HEK293 (cell line): ENCODE measurements at regions not wholly inside any gene's neighbourhood (a gene's known extent, or its start where the extent isn't known, plus 50 kb on each side); places are given as distances from the start of the nearest gene placed in this dataset.

Experiments
- CTCF ChIA-PET: fragments of 350-600 bp; formaldehyde crosslinking; extraction: SDS; loops from one replicate; lab custom pipeline; 2021; ENCODE audit warnings: antibody characterized with exemption; lab: Yijun Ruan, JAX
- POLR2A ChIA-PET: fragments of 300-600 bp; formaldehyde crosslinking; extraction: SDS; loops from one replicate; lab custom pipeline; 2020; ENCODE audit warnings: antibody characterized with exemption, inconsistent platforms; lab: Yijun Ruan, JAX
- H3K27ac ChIP-seq: fragments of 200-500 bp; sonication (Bioruptor generic); 2 replicates; pipeline ENCODE4 v1.5.1; 2014; ENCODE audit warnings: low read depth, low read length, control low read depth, inconsistent platforms; ENCODE audit errors: extremely low read depth
- H3K36me3 ChIP-seq, 2 experiments: fragments of 200-500 bp in 1 of 2; sonication (Bioruptor generic) in 1 of 2; 1 replicate in 1 of 2; 2 replicates in 1 of 2; pipeline ENCODE4 v1.5.1; 2014 to 2017; ENCODE audit warnings: inconsistent platforms in 2 of 2, low read length in 2 of 2; ENCODE audit not compliant: control insufficient read depth in 2 of 2, insufficient read depth in 1 of 2
- H3K4me1 ChIP-seq: fragments of 200-500 bp; sonication (Bioruptor generic); 2 replicates; pipeline ENCODE4 v1.5.1; 2014; ENCODE audit warnings: mild to moderate bottlenecking, low read length, inconsistent platforms; ENCODE audit not compliant: control insufficient read depth, insufficient read depth
- H3K4me3 ChIP-seq: 2 replicates; pipeline ENCODE4 v1.5.1; 2011; ENCODE audit warnings: low read depth, mild to moderate bottlenecking, control low read depth, low read length, moderate library complexity
- H3K9me3 ChIP-seq: fragments of 200-500 bp; sonication (Bioruptor generic); 2 replicates; pipeline ENCODE4 v1.5.1; 2014; ENCODE audit warnings: low read depth, low read length, inconsistent platforms; ENCODE audit not compliant: control insufficient read depth, insufficient read depth
- GLIS1 ChIP-seq: fragments of 450-650 bp; formaldehyde crosslinking; IDR thresholded peaks from 2 replicates; pipeline ENCODE4 v1.5.1; 2016; ENCODE audit warnings: missing biosample characterization, missing genetic modification characterization
- KLF10 ChIP-seq: fragments of 450-650 bp; IDR thresholded peaks from 2 replicates; pipeline ENCODE4 v1.5.1; 2018; ENCODE audit warnings: missing biosample characterization, mild to moderate bottlenecking, missing genetic modification characterization
- SCRT2 ChIP-seq: fragments of 450-650 bp; formaldehyde crosslinking; IDR thresholded peaks from 2 replicates; pipeline ENCODE4 v1.5.1; 2016; ENCODE audit warnings: missing biosample characterization, missing genetic modification characterization
- YY1 ChIP-seq: fragments of 450-650 bp; formaldehyde crosslinking; IDR thresholded peaks from 2 replicates; pipeline ENCODE4 v1.5.1; 2018; ENCODE audit warnings: missing biosample characterization, missing genetic modification characterization
- ZBTB8A ChIP-seq: fragments of 450-650 bp; formaldehyde crosslinking; IDR thresholded peaks from 2 replicates; pipeline ENCODE4 v1.5.1; 2016; ENCODE audit warnings: missing biosample characterization, missing genetic modification characterization
- ZFP41 ChIP-seq: fragments of 450-650 bp; formaldehyde crosslinking; IDR thresholded peaks from 2 replicates; pipeline ENCODE4 v1.5.1; 2016; ENCODE audit warnings: missing biosample characterization, missing genetic modification characterization, borderline replicate concordance
- ZFP69B ChIP-seq: fragments of 450-650 bp; formaldehyde crosslinking; IDR thresholded peaks from 2 replicates; pipeline ENCODE4 v1.5.1; 2016; ENCODE audit warnings: missing biosample characterization, missing genetic modification characterization
- ZNF121 ChIP-seq: fragments of 450-650 bp; formaldehyde crosslinking; IDR thresholded peaks from 2 replicates; pipeline ENCODE4 v1.5.1; 2016; ENCODE audit warnings: missing biosample characterization, missing genetic modification characterization
- ZNF133 ChIP-seq: fragments of 450-650 bp; formaldehyde crosslinking; IDR thresholded peaks from 2 replicates; pipeline ENCODE4 v1.5.1; 2016; ENCODE audit warnings: missing biosample characterization, missing genetic modification characterization
- ZNF140 ChIP-seq: fragments of 450-650 bp; formaldehyde crosslinking; IDR thresholded peaks from 2 replicates; pipeline ENCODE4 v1.5.1; 2016; ENCODE audit warnings: missing biosample characterization, missing genetic modification characterization
- ZNF146 ChIP-seq: fragments of 450-650 bp; formaldehyde crosslinking; IDR thresholded peaks from 2 replicates; pipeline ENCODE4 v1.5.1; 2016; ENCODE audit warnings: missing biosample characterization, missing genetic modification characterization
- ZNF24 ChIP-seq: fragments of 450-650 bp; formaldehyde crosslinking; IDR thresholded peaks from 2 replicates; pipeline ENCODE4 v1.5.1; 2016; ENCODE audit warnings: missing biosample characterization, missing genetic modification characterization
- ZNF366 ChIP-seq: fragments of 450-650 bp; formaldehyde crosslinking; conservative IDR thresholded peaks from 2 replicates; pipeline ENCODE4 v1.5.1; 2016; ENCODE audit warnings: missing biosample characterization, missing genetic modification characterization
- ZNF423 ChIP-seq: fragments of 450-650 bp; formaldehyde crosslinking; IDR thresholded peaks from 2 replicates; pipeline ENCODE4 v1.5.1; 2016; ENCODE audit warnings: missing biosample characterization, missing genetic modification characterization
- ZNF48 ChIP-seq: fragments of 450-650 bp; formaldehyde crosslinking; IDR thresholded peaks from 2 replicates; pipeline ENCODE4 v1.5.1; 2016; ENCODE audit warnings: missing biosample characterization, missing genetic modification characterization
- ZNF585B ChIP-seq: fragments of 450-650 bp; formaldehyde crosslinking; IDR thresholded peaks from 2 replicates; pipeline ENCODE4 v1.5.1; 2016; ENCODE audit warnings: missing biosample characterization, missing genetic modification characterization
- ZNF596 ChIP-seq: fragments of 450-650 bp; IDR thresholded peaks from 2 replicates; pipeline ENCODE4 v1.5.0; 2018; ENCODE audit warnings: missing biosample characterization, mild to moderate bottlenecking, missing genetic modification characterization, moderate library complexity
- ZNF654 ChIP-seq: fragments of 450-650 bp; formaldehyde crosslinking; IDR thresholded peaks from 2 replicates; pipeline ENCODE4 v1.5.1; 2016; ENCODE audit warnings: low read depth, missing biosample characterization, missing genetic modification characterization
- ZNF785 ChIP-seq: fragments of 450-650 bp; formaldehyde crosslinking; IDR thresholded peaks from 2 replicates; pipeline ENCODE4 v1.5.1; 2016; ENCODE audit warnings: missing biosample characterization, missing genetic modification characterization
- ZNF830 ChIP-seq: fragments of 450-650 bp; IDR thresholded peaks from 2 replicates; pipeline ENCODE4 v1.5.0; 2018; ENCODE audit warnings: missing biosample characterization, missing genetic modification characterization, low read depth, mild to moderate bottlenecking, moderate library complexity
- ZXDB ChIP-seq: fragments of 450-650 bp; formaldehyde crosslinking; IDR thresholded peaks from 2 replicates; pipeline ENCODE4 v1.5.1; 2016; ENCODE audit warnings: missing biosample characterization, missing genetic modification characterization
- TF ChIP-seq, protein P1 (sequence below): fragments of 450-650 bp; formaldehyde crosslinking; IDR thresholded peaks from 2 replicates; pipeline ENCODE4 v1.5.1; 2016; ENCODE audit warnings: missing biosample characterization, missing genetic modification characterization
- TF ChIP-seq, protein P2 (sequence below): fragments of 450-650 bp; IDR thresholded peaks from 2 replicates; pipeline ENCODE4 v1.5.1; 2018; ENCODE audit warnings: missing biosample characterization, mild to moderate bottlenecking, missing genetic modification characterization
- TF ChIP-seq, protein P3 (sequence below): fragments of 450-650 bp; formaldehyde crosslinking; IDR thresholded peaks from 2 replicates; pipeline ENCODE4 v1.5.1; 2017; ENCODE audit warnings: missing biosample characterization, mild to moderate bottlenecking, missing genetic modification characterization, moderate library complexity
- TF ChIP-seq, protein P4 (sequence below): IDR thresholded peaks from 2 replicates; pipeline ENCODE4 v1.6.1; 2011; ENCODE audit warnings: mild to moderate bottlenecking, low read depth, low read length, borderline replicate concordance
- TF ChIP-seq, protein P5 (sequence below): fragments of 450-650 bp; formaldehyde crosslinking; IDR thresholded peaks from 2 replicates; pipeline ENCODE4 v1.5.1; 2017; ENCODE audit warnings: missing biosample characterization, missing genetic modification characterization

DNA sequence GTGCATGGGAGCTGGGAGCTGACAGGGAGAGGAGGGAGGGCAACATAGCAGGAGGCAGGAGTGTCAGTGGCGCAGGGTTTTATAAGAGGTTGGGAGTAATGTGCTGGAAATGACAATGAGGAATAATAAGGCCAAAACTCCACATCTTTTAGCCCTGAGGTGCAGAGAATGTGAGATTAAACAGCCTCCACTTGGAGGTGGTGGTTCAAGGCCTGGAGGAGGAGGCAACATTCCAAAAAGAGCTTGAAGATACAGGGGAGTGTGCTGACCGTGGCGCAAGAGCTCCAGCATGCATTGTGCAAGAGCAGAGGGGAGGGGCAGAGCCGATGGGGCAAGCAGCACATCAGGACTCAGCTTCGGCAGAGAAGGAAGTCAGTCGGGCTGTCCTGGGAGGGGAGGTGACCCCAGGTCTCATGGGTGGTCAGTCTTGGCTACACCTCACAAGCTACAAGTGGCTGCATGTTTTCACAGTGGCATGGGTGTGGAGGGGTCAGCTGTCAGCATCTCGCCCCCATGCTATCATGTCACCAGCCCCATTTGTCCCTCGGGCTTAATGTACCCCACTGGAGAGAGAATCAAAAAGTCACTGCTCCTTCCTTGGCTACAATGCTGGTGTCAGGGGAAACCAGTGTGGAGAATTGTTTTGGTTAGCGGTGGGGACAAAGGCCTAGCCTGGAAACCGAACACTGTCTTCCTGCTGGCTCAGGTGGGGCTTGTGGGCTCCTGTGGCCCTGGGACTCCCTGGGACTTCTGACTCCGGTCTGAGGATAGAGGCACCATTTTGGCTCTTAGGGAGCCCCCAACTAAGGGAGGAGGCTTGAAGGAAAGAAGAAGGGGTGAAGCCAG, 208.0 kb downstream of the ZFP36L2 start:
- H3K9me3 ChIP-seq, result no peaks in the 10 kb centered on the region
- no peaks in the 10 kb centered on the region for H3K36me3 ChIP-seq
- POLR2A ChIA-PET, result no interaction called here
- H3K4me3 ChIP-seq, result no peak overlapping the region
- CTCF ChIA-PET, result interaction anchor here (0.6 to 1.3 kb wide), 3 partner anchors 74 to 480 kb away, joined by 3 to 7 read pairs (median 3); no protein-coding TSS in a partner anchor
- no peaks in the 10 kb centered on the region for H3K4me1 ChIP-seq
- H3K27ac ChIP-seq, result no peak overlapping the region
- TF ChIP-seq, protein P1, sequence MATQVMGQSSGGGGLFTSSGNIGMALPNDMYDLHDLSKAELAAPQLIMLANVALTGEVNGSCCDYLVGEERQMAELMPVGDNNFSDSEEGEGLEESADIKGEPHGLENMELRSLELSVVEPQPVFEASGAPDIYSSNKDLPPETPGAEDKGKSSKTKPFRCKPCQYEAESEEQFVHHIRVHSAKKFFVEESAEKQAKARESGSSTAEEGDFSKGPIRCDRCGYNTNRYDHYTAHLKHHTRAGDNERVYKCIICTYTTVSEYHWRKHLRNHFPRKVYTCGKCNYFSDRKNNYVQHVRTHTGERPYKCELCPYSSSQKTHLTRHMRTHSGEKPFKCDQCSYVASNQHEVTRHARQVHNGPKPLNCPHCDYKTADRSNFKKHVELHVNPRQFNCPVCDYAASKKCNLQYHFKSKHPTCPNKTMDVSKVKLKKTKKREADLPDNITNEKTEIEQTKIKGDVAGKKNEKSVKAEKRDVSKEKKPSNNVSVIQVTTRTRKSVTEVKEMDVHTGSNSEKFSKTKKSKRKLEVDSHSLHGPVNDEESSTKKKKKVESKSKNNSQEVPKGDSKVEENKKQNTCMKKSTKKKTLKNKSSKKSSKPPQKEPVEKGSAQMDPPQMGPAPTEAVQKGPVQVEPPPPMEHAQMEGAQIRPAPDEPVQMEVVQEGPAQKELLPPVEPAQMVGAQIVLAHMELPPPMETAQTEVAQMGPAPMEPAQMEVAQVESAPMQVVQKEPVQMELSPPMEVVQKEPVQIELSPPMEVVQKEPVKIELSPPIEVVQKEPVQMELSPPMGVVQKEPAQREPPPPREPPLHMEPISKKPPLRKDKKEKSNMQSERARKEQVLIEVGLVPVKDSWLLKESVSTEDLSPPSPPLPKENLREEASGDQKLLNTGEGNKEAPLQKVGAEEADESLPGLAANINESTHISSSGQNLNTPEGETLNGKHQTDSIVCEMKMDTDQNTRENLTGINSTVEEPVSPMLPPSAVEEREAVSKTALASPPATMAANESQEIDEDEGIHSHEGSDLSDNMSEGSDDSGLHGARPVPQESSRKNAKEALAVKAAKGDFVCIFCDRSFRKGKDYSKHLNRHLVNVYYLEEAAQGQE, result no peak
- TF ChIP-seq ZFP41 (tag by site-specific recombination), result no peak
- no peak for TF ChIP-seq ZXDB (tag by site-specific recombination)
- TF ChIP-seq, protein P2, sequence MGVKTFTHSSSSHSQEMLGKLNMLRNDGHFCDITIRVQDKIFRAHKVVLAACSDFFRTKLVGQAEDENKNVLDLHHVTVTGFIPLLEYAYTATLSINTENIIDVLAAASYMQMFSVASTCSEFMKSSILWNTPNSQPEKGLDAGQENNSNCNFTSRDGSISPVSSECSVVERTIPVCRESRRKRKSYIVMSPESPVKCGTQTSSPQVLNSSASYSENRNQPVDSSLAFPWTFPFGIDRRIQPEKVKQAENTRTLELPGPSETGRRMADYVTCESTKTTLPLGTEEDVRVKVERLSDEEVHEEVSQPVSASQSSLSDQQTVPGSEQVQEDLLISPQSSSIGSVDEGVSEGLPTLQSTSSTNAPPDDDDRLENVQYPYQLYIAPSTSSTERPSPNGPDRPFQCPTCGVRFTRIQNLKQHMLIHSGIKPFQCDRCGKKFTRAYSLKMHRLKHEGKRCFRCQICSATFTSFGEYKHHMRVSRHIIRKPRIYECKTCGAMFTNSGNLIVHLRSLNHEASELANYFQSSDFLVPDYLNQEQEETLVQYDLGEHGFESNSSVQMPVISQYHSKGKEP, result no peak
- no peak for TF ChIP-seq KLF10 (tag by site-specific recombination)
- TF ChIP-seq ZNF366 (tag by site-specific recombination), result no peak
- TF ChIP-seq, protein P3, sequence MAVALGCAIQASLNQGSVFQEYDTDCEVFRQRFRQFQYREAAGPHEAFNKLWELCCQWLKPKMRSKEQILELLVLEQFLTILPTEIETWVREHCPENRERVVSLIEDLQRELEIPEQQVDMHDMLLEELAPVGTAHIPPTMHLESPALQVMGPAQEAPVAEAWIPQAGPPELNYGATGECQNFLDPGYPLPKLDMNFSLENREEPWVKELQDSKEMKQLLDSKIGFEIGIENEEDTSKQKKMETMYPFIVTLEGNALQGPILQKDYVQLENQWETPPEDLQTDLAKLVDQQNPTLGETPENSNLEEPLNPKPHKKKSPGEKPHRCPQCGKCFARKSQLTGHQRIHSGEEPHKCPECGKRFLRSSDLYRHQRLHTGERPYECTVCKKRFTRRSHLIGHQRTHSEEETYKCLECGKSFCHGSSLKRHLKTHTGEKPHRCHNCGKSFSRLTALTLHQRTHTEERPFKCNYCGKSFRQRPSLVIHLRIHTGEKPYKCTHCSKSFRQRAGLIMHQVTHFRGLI (tag by site-specific recombination), result no peak
- TF ChIP-seq ZNF830 (tag by site-specific recombination), result no peak
- TF ChIP-seq ZNF121 (tag by site-specific recombination), result no peak
- no peak for TF ChIP-seq SCRT2 (tag by site-specific recombination)
- TF ChIP-seq ZNF140 (tag by site-specific recombination), result no peak
- TF ChIP-seq ZFP69B, result no peak
- TF ChIP-seq ZNF146, result no peak
- TF ChIP-seq ZNF24 (tag by site-specific recombination), result no peak
- TF ChIP-seq ZNF133 (tag by site-specific recombination), result no peak
- TF ChIP-seq ZNF785 (tag by site-specific recombination), result no peak
- no peak for TF ChIP-seq ZNF423 (tag by site-specific recombination)

DNA sequence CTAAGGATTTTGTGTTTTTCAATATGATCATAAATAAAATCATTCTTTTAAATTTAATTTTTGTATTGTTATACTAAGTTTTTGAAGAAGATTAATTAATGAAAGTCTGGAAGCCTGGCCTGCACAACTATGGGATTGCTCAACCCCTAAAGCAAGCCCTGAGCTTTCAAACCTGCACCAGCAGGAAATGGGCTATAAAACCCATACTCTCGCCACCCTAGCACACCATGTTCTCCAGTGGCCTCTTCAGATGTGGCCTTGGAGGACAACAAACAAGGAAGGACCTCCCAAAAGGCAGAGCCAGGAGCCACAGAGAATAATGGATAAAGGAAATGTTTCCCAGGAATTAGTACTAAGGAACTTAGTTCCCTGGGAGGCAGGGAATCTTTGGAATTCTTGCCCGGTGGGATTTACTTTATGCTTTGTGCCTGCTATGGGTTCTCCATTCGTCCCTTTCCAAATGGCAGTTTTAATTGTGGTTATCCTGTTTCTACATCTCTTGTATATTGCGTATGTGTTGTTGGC, 212.5 kb downstream of the ZFP36L2 start:
- ChIA-PET POLR2A (no interaction called here), CTCF (interaction anchor here (0.5 kb wide), 1 partner anchor 883 kb away, joined by 3 read pairs; no protein-coding TSS in a partner anchor)
- H3K27ac ChIP-seq, result no peak overlapping the region
- H3K4me1 ChIP-seq, result no peaks in the 10 kb centered on the region
- no peaks in the 10 kb centered on the region for H3K9me3 ChIP-seq
- H3K36me3 ChIP-seq, result no peaks in the 10 kb centered on the region
- no peak overlapping the region for H3K4me3 ChIP-seq
- TF ChIP-seq ZNF596 (tag by site-specific recombination) (no peak), GLIS1 (tag by site-specific recombination) (no peak), YY1 (tag by site-specific recombination) (no peak), ZNF585B (tag by site-specific recombination) (no peak), ZNF48 (tag by site-specific recombination) (no peak), ZNF785 (tag by site-specific recombination) (no peak), ZBTB8A (tag by site-specific recombination) (no peak), ZNF654 (tag by site-specific recombination) (no peak)
- TF ChIP-seq, protein P4, sequence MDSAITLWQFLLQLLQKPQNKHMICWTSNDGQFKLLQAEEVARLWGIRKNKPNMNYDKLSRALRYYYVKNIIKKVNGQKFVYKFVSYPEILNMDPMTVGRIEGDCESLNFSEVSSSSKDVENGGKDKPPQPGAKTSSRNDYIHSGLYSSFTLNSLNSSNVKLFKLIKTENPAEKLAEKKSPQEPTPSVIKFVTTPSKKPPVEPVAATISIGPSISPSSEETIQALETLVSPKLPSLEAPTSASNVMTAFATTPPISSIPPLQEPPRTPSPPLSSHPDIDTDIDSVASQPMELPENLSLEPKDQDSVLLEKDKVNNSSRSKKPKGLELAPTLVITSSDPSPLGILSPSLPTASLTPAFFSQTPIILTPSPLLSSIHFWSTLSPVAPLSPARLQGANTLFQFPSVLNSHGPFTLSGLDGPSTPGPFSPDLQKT, result no peak
- TF ChIP-seq, protein P5, sequence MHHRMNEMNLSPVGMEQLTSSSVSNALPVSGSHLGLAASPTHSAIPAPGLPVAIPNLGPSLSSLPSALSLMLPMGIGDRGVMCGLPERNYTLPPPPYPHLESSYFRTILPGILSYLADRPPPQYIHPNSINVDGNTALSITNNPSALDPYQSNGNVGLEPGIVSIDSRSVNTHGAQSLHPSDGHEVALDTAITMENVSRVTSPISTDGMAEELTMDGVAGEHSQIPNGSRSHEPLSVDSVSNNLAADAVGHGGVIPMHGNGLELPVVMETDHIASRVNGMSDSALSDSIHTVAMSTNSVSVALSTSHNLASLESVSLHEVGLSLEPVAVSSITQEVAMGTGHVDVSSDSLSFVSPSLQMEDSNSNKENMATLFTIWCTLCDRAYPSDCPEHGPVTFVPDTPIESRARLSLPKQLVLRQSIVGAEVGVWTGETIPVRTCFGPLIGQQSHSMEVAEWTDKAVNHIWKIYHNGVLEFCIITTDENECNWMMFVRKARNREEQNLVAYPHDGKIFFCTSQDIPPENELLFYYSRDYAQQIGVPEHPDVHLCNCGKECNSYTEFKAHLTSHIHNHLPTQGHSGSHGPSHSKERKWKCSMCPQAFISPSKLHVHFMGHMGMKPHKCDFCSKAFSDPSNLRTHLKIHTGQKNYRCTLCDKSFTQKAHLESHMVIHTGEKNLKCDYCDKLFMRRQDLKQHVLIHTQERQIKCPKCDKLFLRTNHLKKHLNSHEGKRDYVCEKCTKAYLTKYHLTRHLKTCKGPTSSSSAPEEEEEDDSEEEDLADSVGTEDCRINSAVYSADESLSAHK (tag by site-specific recombination), result no peak
